ENCODE measurements at regions not wholly inside any gene's neighbourhood (a gene's known extent, or its start where the extent isn't known, plus 50 kb on each side); places are given as distances from the start of the nearest gene placed in this dataset.

DNA sequence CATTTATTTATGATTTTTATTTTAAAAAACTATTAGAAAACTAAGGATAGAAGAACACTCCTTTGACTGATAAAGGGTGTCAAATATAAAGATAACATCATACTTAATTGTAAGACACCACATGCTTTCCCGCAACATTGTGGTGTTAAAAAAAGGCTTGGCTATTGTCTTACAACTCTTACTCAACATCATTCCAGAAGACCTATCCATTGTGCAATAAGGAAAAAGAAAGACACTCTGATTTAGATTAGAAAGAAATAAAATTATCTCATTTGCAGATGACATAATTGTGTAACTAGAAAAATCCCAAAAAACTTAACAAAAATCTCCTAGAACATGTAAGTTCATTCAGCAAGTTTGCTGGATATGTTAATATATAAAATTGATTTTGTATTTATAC, 296.7 kb upstream of the GNAI1 start:
- Mint-ChIP-seq H3K4me1 (ENCODE audit: low read depth in 2 of 2) (no peaks in the 10 kb centered on the region), H3K36me3 (no peaks in the 10 kb centered on the region), H3K9me3 (no peaks in the 10 kb centered on the region), H3K27me3 (no peaks in the 10 kb centered on the region), H3K27ac (no peak overlapping the region), H3K4me3 (no peak overlapping the region)
- no peak for ATAC-seq
- no peak for DNase-seq (ENCODE audit: low spot score)

DNA sequence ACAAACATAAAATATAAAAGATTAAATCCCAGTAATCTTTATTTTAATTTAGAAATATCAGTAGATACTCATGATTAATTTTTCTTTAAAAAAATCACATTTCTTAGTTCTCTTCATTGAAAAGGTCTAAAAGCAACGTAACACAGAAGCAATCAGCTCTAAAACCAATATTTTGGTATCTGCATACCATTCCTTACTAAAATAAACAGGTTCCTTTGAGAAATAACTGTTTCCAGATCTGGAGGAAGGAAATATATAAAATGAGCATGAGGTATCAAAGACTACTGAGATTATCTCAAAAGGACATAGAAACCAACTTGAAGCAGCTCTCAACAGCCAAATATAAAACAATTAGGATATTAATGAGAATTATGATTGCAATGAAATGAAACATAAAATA, 301.0 kb upstream of the GNAI1 start:
- H3K27me3 Mint-ChIP-seq, result no peaks in the 10 kb centered on the region
- H3K27ac Mint-ChIP-seq, result no peak overlapping the region
- H3K36me3 Mint-ChIP-seq, result no peaks in the 10 kb centered on the region
- ATAC-seq, result no peak
- no peak for DNase-seq (ENCODE audit: low spot score)
- no peaks in the 10 kb centered on the region for H3K9me3 Mint-ChIP-seq
- no peaks in the 10 kb centered on the region for H3K4me1 Mint-ChIP-seq (ENCODE audit: low read depth in 2 of 2)
- H3K4me3 Mint-ChIP-seq, result no peak overlapping the region

DNA sequence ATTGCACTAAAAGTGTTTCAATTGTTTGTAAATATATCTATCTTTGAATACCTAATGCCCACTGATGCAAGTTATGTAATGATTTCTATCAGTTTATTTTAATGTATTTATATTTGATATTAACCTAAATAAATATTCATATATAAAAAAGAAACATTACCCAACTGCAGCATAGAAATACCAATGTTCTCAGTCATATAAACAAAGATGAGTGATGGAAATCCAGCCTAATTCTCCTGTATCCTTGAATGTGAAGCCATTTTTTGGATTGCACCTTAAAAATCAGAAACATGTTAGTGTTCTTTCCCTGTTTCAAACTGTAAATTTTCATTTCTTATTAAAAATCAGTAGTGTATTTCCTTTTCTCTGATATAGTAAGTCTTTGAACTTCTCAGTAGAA, 305.8 kb upstream of the GNAI1 start:
- no peak for ATAC-seq
- DNase-seq (ENCODE audit: low spot score), result no peak
- H3K4me1 Mint-ChIP-seq (ENCODE audit: low read depth in 2 of 2), result no peaks in the 10 kb centered on the region
- H3K27ac Mint-ChIP-seq, result no peak overlapping the region
- H3K36me3 Mint-ChIP-seq, result no peaks in the 10 kb centered on the region
- peaks cover 6% of the 10 kb centered on the region for H3K9me3 Mint-ChIP-seq
- no peaks in the 10 kb centered on the region for H3K27me3 Mint-ChIP-seq
- H3K4me3 Mint-ChIP-seq, result no peak overlapping the region

DNA sequence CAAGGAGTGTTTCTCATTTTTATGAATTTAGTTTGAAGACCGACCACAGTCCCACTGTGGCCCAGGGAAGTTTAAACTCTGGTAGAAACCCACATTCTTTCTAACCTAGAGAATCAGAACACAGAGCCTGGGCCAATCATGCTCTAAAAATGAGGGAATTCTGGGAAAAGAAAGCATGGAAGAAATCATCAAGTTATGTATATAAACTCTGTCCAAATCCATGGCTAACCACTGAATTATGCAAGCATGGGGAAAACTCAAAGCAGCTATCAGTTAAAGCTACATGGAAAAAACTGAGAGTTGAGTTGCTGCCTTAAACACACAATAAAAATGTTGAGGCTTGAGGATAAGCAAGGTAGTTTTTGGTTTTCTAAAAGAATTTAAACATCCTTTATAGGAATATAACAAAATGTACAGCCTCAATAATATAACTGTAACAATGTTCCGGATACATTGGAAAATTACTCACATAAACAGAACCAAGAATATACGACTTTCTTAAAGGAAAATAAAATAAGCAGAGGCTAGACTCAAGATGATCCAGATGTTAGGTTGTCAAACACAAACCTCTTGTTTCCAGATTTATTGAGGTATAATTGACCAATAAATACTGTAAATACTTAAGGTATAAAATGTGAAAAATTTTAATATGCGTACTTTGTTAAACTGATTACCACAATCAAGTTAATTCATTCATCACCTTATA, 311.2 kb upstream of the GNAI1 start:
- Mint-ChIP-seq H3K27ac (no peak overlapping the region), H3K9me3 (peaks cover 9% of the 10 kb centered on the region), H3K27me3 (no peaks in the 10 kb centered on the region), H3K4me3 (no peak overlapping the region), H3K4me1 (ENCODE audit: low read depth in 2 of 2) (no peaks in the 10 kb centered on the region), H3K36me3 (no peaks in the 10 kb centered on the region)
- ATAC-seq (no peak), DNase-seq (ENCODE audit: low spot score) (no peak)

DNA sequence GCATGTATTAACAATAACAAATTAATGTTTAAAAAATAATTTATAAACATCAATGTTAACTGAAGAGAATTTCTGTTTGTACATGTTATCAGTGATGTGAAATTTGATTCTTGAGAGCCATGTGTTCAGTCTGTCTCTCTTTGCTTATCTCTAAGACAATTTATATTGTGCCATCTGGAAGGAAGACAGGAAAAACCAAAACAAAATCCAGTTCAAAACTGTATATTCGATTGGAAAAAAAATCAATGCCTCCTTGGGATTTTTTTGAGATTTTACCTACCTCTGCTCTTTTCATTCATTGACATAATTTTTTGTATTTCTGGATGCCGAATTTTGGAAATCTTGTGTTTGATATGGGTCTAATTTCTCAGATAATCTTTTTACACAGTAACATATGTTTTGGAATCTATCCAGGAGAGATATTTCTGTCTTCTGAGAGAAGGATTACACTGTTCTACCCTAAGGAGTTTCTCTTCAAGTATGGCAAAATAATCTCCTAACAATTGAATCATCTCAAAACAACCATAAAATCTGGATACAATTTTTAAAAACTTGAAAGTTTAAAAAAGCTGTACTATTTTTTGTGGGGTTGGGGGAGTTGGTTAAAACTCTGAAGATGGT, 311.9 kb upstream of the GNAI1 start:
- ATAC-seq, result no peak
- peaks cover 9% of the 10 kb centered on the region for H3K9me3 Mint-ChIP-seq
- no peaks in the 10 kb centered on the region for H3K27me3 Mint-ChIP-seq
- H3K36me3 Mint-ChIP-seq, result no peaks in the 10 kb centered on the region
- no peaks in the 10 kb centered on the region for H3K4me1 Mint-ChIP-seq (ENCODE audit: low read depth in 2 of 2)
- no peak overlapping the region for H3K27ac Mint-ChIP-seq
- DNase-seq (ENCODE audit: low spot score), result no peak
- no peak overlapping the region for H3K4me3 Mint-ChIP-seq

DNA sequence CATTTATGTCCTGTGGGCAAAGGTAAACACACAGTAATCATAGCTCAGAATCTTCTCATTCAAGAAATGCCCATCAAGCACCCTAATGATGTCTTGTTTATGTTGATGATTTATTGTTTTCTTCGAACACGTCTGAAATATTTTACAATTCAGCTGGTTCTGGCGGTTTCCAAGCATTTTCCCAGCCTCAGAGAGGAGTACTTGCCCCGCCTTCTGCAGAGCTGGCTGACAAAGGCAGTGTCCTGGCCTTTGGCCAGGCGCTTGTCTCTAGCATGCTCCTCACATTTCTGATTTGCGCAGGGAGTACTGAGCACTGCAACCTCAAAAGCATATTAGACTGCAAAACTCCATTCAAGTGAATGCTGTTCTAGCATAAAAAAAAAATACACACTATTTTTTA, 314.2 kb upstream of the GNAI1 start:
- H3K9me3 Mint-ChIP-seq, result peaks cover 10% of the 10 kb centered on the region
- H3K27me3 Mint-ChIP-seq, result no peaks in the 10 kb centered on the region
- peaks cover 6% of the 10 kb centered on the region for H3K36me3 Mint-ChIP-seq
- ATAC-seq, result no peak
- no peak for DNase-seq (ENCODE audit: low spot score)
- no peak overlapping the region for H3K27ac Mint-ChIP-seq
- no peaks in the 10 kb centered on the region for H3K4me1 Mint-ChIP-seq (ENCODE audit: low read depth in 2 of 2)
- H3K4me3 Mint-ChIP-seq, result no peak overlapping the region

DNA sequence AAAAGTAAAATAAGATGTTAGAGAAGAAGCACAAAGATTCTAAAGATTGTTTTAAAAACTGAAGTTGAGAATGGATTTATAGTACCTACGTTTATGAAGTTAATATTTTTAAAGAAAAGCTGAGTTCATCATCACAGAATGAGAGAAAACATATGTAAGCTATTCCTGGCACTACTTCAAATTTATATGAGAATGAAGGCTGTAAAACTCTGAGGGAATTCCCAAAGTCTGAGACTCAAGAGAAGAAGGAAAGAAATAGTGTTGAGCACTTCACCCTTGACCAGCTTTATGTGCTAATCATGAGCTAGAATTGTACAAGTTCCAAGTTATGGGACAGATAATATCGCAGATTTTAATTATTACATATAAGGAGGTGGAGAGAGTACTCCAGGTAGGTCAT, 323.7 kb upstream of the GNAI1 start:
- Mint-ChIP-seq H3K9me3 (peaks cover 8% of the 10 kb centered on the region), H3K36me3 (peaks cover 4% of the 10 kb centered on the region), H3K27ac (no peak overlapping the region), H3K4me3 (no peak overlapping the region), H3K4me1 (ENCODE audit: low read depth in 2 of 2) (no peaks in the 10 kb centered on the region), H3K27me3 (no peaks in the 10 kb centered on the region)
- no peak for ATAC-seq
- no peak for DNase-seq (ENCODE audit: low spot score)

DNA sequence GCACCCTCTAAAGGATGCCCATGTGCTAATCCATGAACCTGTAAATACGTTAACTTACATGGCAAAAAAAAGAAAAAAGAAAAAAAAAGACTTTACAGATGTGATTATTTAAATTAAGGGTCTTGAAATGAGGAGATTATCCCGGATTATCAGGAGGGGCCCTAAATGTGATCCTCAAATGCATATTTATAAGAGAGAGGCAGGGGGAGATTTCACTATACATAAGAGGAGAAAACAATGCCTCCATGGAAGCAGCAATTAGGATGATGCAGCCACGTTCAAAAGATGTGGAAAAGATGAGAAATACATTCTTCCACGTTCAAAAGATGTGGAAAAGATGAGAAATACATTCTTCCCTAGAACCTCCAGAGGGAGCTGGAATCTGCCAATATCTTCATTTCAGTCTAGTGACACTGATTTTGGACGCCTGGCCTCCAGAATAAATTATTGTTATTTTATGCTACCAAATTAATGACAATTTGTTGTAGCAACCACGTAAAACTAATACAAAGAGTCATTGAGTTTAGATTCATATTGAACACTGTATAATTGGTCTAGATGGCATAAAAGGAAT, 328.4 kb upstream of the GNAI1 start:
- Mint-ChIP-seq H3K36me3 (peaks cover 6% of the 10 kb centered on the region), H3K27ac (no peak overlapping the region), H3K4me1 (ENCODE audit: low read depth in 2 of 2) (no peaks in the 10 kb centered on the region), H3K27me3 (no peaks in the 10 kb centered on the region), H3K9me3 (peaks cover 14% of the 10 kb centered on the region), H3K4me3 (no peak overlapping the region)
- DNase-seq (ENCODE audit: low spot score) (no peak), ATAC-seq (no peak)

DNA sequence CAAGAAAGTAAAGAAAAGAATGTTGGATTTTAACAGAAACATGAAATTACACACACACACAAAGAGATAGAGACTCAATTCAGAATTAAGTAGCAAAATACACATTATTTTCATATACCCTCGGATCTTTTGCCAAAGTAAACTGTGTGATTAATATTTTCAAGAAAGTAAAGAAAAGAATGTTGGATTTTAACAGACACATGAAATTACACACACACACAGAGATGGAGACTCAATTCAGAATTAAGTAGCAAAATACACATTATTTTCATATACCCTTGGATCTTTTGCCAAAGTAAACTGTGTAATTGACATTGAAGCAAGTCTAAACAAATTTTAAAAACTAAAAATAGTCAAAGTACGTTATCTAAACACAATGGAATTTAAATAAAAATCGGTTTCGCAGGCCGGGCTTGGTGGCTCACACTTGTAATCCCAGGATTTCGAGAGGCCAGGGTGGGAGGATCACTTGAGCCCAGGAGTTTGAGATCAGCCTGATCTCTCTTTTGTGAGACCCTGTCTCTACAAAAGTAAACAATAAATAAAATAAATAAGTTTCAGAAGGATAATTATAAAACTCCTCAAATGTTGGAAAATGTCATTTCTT, 337.3 kb upstream of the MAGI2 start:
- ATAC-seq, result no peak
- peaks cover 14% of the 10 kb centered on the region for H3K9me3 Mint-ChIP-seq
- H3K4me3 Mint-ChIP-seq, result no peak overlapping the region
- H3K27ac Mint-ChIP-seq, result no peak overlapping the region
- H3K36me3 Mint-ChIP-seq, result peaks cover 4% of the 10 kb centered on the region
- no peaks in the 10 kb centered on the region for H3K27me3 Mint-ChIP-seq
- H3K4me1 Mint-ChIP-seq (ENCODE audit: low read depth in 2 of 2), result no peaks in the 10 kb centered on the region
- DNase-seq (ENCODE audit: low spot score), result no peak

DNA sequence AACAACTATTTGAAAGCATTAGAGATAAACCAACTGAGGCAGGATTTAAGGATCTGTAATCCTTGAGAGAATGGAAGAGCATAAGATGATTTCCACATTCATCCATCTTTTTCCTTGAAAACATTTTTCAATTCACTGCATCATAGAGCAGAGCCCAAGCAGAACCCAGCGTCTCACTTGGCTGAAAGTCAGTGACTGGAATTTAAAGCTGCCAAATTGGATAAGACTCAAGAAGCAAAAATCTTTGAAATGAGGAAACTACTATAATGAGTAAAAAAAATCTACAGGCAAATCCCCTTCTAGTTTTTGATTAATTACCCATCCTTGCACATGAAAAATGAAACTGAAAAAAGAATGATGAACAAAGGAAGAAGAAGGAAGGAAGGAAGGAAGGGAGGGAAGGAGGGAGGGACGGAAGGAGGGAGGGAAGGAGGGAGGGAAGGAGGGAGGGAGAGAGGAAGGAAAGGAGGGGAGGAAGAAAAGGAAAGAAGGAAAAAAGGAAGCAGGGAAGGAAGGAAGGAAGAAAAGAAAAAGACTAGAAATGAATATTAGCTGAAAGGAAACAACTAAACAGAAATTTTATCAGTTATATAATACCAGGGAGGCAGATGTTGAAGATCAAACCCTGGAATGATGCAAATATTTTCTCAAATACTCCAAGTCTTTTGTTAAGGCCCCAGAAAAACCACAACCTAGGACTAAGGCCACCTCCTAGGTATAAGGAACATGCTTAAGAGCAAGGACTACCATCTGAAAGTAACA, 336.3 kb upstream of the MAGI2 start:
- no peak overlapping the region for H3K4me3 Mint-ChIP-seq
- DNase-seq (ENCODE audit: low spot score), result no peak

DNA sequence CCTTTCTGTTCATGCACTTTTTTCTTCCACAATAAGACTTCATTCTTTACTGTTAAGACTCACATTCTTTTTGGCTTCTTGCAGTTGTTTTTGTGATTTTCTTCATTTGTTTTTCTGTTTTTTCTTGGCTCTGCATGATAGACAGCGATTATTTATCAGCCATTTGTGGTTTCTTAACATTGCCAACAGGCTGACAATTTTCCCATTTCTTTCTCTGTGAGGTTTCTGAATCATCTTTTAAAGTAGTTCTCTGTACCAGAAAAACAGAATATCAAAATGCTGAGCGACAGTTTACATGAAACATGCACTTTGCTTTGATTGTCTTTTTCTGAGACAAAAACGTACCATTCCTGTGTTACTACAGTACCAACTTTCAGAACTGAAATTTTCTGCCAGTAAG, 334.2 kb upstream of the MAGI2 start:
- Mint-ChIP-seq H3K9me3 (peaks cover 32% of the 10 kb centered on the region), H3K4me1 (ENCODE audit: low read depth in 2 of 2) (no peaks in the 10 kb centered on the region), H3K27me3 (no peaks in the 10 kb centered on the region), H3K36me3 (peaks cover 4% of the 10 kb centered on the region), H3K27ac (no peak overlapping the region), H3K4me3 (no peak overlapping the region)
- DNase-seq (ENCODE audit: low spot score) (no peak), ATAC-seq (no peak)

More for the DNA sequence above, 336.3 kb upstream of the MAGI2 start:
- Mint-ChIP-seq H3K27me3 (no peaks in the 10 kb centered on the region), H3K36me3 (peaks cover 4% of the 10 kb centered on the region), H3K27ac (no peak overlapping the region), H3K4me1 (ENCODE audit: low read depth in 2 of 2) (no peaks in the 10 kb centered on the region), H3K9me3 (peaks cover 19% of the 10 kb centered on the region)
- ATAC-seq, result no peak

DNA sequence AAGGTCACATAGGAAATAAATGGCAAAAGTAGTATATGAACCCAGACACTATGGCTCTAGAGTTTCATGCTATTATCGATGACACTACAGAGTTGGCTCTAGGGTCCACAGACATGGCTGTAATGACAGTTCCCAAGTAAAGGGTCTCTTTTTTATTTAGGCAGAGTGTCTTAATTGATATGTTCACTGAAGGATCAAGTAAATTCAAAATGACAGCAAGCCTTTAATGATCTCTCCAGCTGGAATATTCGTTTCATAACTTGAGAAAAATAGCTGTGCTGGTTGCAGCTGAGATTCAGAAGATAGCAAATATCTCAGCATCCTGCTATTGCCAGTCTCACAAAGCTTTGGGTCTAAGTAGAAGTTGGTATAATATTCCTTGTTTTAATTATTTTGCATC, 333.6 kb upstream of the MAGI2 start:
- no peak for ATAC-seq
- no peak overlapping the region for H3K27ac Mint-ChIP-seq
- peaks cover 4% of the 10 kb centered on the region for H3K36me3 Mint-ChIP-seq
- H3K27me3 Mint-ChIP-seq, result no peaks in the 10 kb centered on the region
- no peaks in the 10 kb centered on the region for H3K4me1 Mint-ChIP-seq (ENCODE audit: low read depth in 2 of 2)
- H3K4me3 Mint-ChIP-seq, result no peak overlapping the region
- no peak for DNase-seq (ENCODE audit: low spot score)
- peaks cover 30% of the 10 kb centered on the region for H3K9me3 Mint-ChIP-seq

DNA sequence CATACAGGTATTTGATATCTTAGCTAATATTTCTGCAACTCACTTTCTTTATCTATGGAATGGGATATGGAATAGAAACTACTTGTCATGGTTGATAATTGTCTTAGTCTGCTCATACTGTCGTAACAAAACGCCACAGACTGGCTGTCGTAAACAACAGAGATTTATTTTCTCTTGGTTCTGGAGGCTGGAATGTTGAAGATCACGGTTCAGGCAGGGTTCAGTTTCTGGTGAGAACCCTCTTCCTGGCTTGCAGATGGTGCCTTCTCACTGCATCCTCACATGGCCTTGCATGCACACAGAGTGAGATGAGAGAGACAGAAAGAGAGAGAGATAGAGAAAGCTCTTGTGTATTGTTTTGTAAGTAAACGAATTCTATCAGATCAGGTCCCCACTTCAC, 332.7 kb upstream of the MAGI2 start:
- Mint-ChIP-seq H3K9me3 (peaks cover 30% of the 10 kb centered on the region), H3K27me3 (no peaks in the 10 kb centered on the region), H3K4me3 (no peak overlapping the region), H3K4me1 (ENCODE audit: low read depth in 2 of 2) (no peaks in the 10 kb centered on the region), H3K27ac (no peak overlapping the region), H3K36me3 (peaks cover 4% of the 10 kb centered on the region)
- ATAC-seq (no peak), DNase-seq (ENCODE audit: low spot score) (no peak)

DNA sequence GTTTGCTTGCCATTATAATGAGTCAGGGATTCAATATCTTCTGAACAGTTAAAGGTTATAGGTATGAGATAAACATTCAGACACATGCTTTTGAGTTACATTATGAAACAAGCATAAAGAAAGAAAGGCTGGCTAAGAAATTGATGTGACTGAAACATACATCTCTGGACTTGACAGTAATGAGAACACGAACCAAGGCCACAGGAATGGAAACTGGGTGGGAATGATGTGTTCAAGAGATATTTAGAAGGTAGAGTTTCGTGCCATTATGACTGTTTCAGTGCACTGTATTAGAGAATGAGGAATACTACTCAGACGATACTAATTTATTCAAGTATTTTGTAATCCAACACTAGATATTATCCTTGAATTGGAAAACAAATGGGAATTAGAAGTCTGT, 332.1 kb upstream of the MAGI2 start:
- H3K36me3 Mint-ChIP-seq, result peaks cover 4% of the 10 kb centered on the region
- DNase-seq (ENCODE audit: low spot score), result no peak
- no peak for ATAC-seq
- H3K27ac Mint-ChIP-seq, result no peak overlapping the region
- peaks cover 30% of the 10 kb centered on the region for H3K9me3 Mint-ChIP-seq
- no peak overlapping the region for H3K4me3 Mint-ChIP-seq
- no peaks in the 10 kb centered on the region for H3K27me3 Mint-ChIP-seq
- H3K4me1 Mint-ChIP-seq (ENCODE audit: low read depth in 2 of 2), result no peaks in the 10 kb centered on the region
